ENCODE measurements at regions not wholly inside any gene's neighbourhood (a gene's known extent, or its start where the extent isn't known, plus 50 kb on each side); places are given as distances from the start of the nearest gene placed in this dataset.

GRCh38 chr14:101333335-101334280, 227.7 kb upstream of the DIO3 start:
- Histone ChIP-seq H3K4me1 (ENCODE audit: control insufficient read depth in 1 of 2, insufficient read depth in 2 of 2, low read length in 2 of 2) (no peaks in the 10 kb centered on the region), H3K27ac (ENCODE audit: low read depth in 1 of 2, low read length in 2 of 2) (no peak overlapping the region), H3K4me3 (replicated peaks in 1 of 3; ENCODE audit: low read depth in 2 of 3, low read length in 3 of 3) (no peak overlapping the region), H4K20me1 (ENCODE audit: insufficient read depth, low read length) (no peaks in the 10 kb centered on the region), H3K9me3 (replicated peaks in 1 of 2; ENCODE audit: control insufficient read depth in 1 of 2, insufficient read depth in 1 of 2, low read length in 2 of 2) (no peaks in the 10 kb centered on the region), H3K27me3 (ENCODE audit: control insufficient read depth in 2 of 2, insufficient read depth in 2 of 2, low read length in 2 of 2) (no peaks in the 10 kb centered on the region), H3K4me2 (replicated peaks; ENCODE audit: extremely low read depth, low read length, poor library complexity, severe bottlenecking) (no peak overlapping the region), H3K36me3 (replicated peaks in 1 of 2; ENCODE audit: control insufficient read depth in 1 of 2, insufficient read depth in 2 of 2, low read length in 2 of 2) (no peaks in the 10 kb centered on the region), H2AFZ (ENCODE audit: insufficient read depth, low read depth, low read length, poor library complexity, severe bottlenecking) (no peak overlapping the region), H3K9ac (ENCODE audit: insufficient read depth, low read length, poor library complexity, severe bottlenecking) (no peak overlapping the region), H3K79me2 (ENCODE audit: insufficient read depth, low read length) (no peaks in the 10 kb centered on the region)
- H3K36me3 Mint-ChIP-seq: no peaks in the 10 kb centered on the region
- no peaks in the 10 kb centered on the region for H3K4me1 Mint-ChIP-seq
- peaks cover 0 to 2% (median 0%) of the 10 kb centered on the region in 7 donors for H3K9me3 Mint-ChIP-seq
- DNase-seq: no peak
- peaks cover 0 to 8% (median 7%) of the 10 kb centered on the region in 3 donors for H3K27me3 Mint-ChIP-seq (ENCODE audit: low read depth in 3 of 3)
- intact Hi-C loops (cut with micrococcal nuclease): no loop called here
- H3K4me3 Mint-ChIP-seq: no peak overlapping the region
- WGBS (ENCODE audit: insufficient coverage): 89% methylated on average over 16 of the region's 20 CpGs
- TF ChIP-seq CTCF (IDR thresholded peaks at IDR 0.05): no peak
- H3K27ac Mint-ChIP-seq: no peak overlapping the region

- Histone ChIP-seq H3K9ac (ENCODE audit: insufficient read depth, low read length, poor library complexity, severe bottlenecking) (no peak overlapping the region), H3K36me3 (replicated peaks in 1 of 2; ENCODE audit: control insufficient read depth in 1 of 2, insufficient read depth in 2 of 2, low read length in 2 of 2) (no peaks in the 10 kb centered on the region), H2AFZ (ENCODE audit: insufficient read depth, low read depth, low read length, poor library complexity, severe bottlenecking) (no peak overlapping the region), H3K9me3 (replicated peaks in 1 of 2; ENCODE audit: control insufficient read depth in 1 of 2, insufficient read depth in 1 of 2, low read length in 2 of 2) (no peaks in the 10 kb centered on the region), H3K27me3 (ENCODE audit: control insufficient read depth in 2 of 2, insufficient read depth in 2 of 2, low read length in 2 of 2) (no peaks in the 10 kb centered on the region), H3K4me2 (replicated peaks; ENCODE audit: extremely low read depth, low read length, poor library complexity, severe bottlenecking) (no peak overlapping the region), H4K20me1 (ENCODE audit: insufficient read depth, low read length) (no peaks in the 10 kb centered on the region), H3K27ac (ENCODE audit: low read depth in 1 of 2, low read length in 2 of 2) (no peak overlapping the region), H3K4me1 (ENCODE audit: control insufficient read depth in 1 of 2, insufficient read depth in 2 of 2, low read length in 2 of 2) (no peaks in the 10 kb centered on the region), H3K79me2 (ENCODE audit: insufficient read depth, low read length) (no peaks in the 10 kb centered on the region), H3K4me3 (replicated peaks in 1 of 3; ENCODE audit: low read depth in 2 of 3, low read length in 3 of 3) (no peak overlapping the region)
- intact Hi-C loops (cut with micrococcal nuclease): no loop called here
- no peak for TF ChIP-seq CTCF (IDR thresholded peaks at IDR 0.05)
- H3K9me3 Mint-ChIP-seq: peaks cover 0 to 2% (median 0%) of the 10 kb centered on the region in 7 donors
- no peaks in the 10 kb centered on the region for H3K36me3 Mint-ChIP-seq
- H3K27me3 Mint-ChIP-seq (ENCODE audit: low read depth in 3 of 3): peaks cover under 1 to 8% (median 7%) of the 10 kb centered on the region in 3 donors
- 92% methylated on average over 2 of the region's 9 CpGs for WGBS (ENCODE audit: insufficient coverage)
- H3K4me1 Mint-ChIP-seq: no peaks in the 10 kb centered on the region
- DNase-seq: no peak
- H3K27ac Mint-ChIP-seq: no peak overlapping the region
- H3K4me3 Mint-ChIP-seq: no peak overlapping the region
Observed at GRCh38 chr14:101334656-101335055, 226.6 kb upstream of the DIO3 start.

All from CD14-positive monocyte (primary cell).